ENCODE measurements at regions not wholly inside any gene's neighbourhood (a gene's known extent, or its start where the extent isn't known, plus 50 kb on each side); places are given as distances from the start of the nearest gene placed in this dataset.
"Not testable (repeated sequence)": the region's sequence is repeated elsewhere in the genome, so short reads cannot be mapped to it uniquely, and the experiment has no call there.

DNA sequence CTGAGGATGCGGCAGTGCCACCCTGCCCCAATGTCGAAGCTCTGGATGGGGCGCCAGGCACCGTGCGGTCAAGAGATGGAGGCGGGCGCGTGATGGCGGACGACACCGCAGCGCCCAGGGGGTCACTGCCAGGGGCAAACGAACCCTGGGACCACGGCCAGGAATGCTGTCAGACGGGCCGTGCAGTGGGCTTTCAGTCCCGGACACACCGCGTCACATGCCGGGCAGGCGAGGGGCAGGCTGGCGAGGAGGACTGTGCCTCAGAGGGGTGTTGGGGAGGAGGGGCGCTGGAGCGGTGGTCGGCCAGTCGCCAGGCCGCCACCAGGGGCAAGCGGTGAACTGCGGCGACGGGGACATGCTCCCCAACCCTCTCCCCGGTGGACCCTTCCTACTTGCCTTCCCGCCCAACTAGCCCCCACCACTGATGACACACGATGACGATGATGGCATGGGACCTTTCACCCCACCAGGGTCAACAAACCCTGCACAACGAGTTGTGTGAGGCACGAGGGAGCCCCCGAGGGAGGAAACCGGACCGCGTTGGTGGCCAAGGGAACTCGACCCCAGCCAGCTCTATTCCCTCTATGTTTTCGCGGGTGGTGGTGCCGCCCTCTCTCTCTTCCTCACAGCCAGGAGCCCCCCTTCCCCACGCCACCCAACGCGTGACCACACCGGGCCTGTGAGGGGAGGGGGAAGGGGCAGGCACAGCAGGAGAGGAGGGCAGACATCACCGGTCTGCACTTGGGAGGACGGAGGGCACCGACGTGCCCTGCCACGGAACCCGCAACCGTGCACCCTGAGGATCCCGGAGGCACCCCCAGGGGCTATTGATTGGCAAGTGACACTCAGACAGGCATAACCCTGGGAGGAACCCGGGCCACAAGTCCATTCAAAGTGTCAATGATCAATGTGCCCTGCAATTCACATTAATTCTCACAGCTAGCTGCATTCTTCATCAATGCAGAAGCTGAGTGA lies 1960.9 kb upstream of the DEFB115 start:
- ATAC-seq = no peak
- peak; percentile 37 for DNase-seq (ENCODE audit: low spot score)

DNA sequence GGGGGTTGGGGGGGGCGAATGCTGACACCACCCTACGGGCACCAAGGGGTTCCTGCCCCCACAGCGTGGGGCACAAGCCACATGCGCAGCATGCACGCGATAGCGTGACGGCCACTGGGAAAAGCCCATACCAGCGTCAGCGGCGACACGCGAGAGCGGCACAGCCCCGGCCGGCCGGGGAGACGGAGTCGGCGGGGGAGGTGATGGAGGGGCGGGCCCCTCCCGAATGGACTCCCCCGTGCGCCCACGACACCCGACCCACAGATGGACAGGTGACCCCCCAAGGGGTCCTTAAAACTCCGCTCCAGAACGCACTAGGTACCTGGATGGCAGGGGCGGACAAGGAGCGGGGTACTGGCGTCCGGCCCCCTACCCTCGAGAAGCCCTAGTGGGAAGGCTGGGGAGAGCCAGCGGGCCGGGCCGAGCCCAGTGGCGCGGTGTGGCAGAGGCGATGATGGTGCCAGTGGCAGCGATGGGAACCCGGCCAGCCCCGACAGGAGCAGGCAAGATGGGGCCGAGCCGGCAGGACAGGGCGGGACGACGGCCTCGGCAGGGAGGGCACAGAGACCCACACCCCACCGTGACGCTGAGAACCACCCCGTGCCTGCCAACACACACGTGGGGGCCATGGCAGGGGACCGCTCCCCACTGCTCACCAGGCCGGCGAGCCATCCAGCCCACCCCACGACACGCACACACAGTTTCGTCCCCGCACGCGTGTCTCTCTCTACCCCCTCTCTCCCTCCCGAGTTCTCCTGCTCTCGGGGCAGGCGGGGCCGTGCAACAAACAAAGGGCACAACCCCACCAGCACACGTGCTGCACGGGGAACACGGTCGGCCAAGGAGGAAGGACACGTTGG lies 1959.8 kb upstream of the DEFB115 start:
- DNase-seq (ENCODE audit: low spot score) (peak; percentile 31), ATAC-seq (no peak)

DNA sequence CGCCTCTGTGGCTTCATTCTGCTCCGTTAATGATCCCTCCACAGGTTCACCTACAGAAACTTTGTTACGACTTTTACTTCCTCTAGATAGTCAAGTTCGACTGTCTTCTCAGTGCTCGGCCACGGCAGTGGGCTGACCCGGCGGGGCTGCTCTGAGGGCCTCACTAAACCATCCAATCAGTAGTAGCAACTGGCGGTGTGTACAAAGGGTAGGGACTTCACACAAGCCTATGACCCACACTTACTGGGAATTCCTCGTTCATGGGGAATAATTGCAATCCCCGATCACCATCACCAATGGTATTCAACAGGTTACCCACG lies 1959.2 kb upstream of the DEFB115 start:
- no peak for DNase-seq (ENCODE audit: low spot score)
- no peak for ATAC-seq

GRCh38 chr20:29298759-29299613 lies 1958.5 kb upstream of the DEFB115 start:
- DNase-seq (ENCODE audit: low spot score) (no peak), ATAC-seq (no peak)

DNA sequence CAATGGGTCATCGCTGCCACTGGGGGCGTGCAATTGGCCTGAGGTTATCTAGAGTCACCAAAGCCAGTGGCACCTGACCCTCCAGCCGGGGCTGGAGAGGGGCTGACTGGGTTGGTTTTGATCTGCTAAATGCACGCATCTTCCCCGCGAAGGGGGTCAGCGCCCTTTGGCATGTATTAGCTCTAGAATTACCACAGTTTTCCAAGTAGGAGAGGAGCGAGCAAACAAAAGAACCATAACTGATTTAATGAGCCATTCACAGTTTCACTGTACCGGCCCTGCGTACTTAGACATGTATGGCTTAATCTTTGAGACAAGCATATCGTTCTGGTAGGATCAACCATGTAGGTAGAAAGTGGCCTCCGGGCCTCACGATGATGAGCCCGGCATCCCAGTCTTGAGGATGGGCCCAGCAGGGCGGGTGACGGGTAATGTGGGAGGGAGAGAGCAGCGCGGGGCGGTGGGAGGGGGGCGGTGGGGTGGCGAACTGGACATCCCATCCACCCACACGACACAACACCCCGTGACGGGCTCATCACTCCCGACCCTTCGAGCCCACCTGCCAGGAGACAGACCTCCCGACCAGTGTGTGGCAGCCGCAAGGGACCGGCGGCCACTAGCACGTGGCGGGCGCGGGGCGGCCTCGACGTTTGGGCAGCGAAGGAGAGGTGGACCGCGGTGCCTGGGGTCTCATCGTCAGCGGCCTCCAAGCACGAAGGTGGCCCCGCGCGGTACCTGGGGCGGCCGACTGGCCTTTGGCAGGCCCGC lies 1957.5 kb upstream of the DEFB115 start:
- no peak for ATAC-seq
- peak; percentile 40 for DNase-seq (ENCODE audit: low spot score)

DNA sequence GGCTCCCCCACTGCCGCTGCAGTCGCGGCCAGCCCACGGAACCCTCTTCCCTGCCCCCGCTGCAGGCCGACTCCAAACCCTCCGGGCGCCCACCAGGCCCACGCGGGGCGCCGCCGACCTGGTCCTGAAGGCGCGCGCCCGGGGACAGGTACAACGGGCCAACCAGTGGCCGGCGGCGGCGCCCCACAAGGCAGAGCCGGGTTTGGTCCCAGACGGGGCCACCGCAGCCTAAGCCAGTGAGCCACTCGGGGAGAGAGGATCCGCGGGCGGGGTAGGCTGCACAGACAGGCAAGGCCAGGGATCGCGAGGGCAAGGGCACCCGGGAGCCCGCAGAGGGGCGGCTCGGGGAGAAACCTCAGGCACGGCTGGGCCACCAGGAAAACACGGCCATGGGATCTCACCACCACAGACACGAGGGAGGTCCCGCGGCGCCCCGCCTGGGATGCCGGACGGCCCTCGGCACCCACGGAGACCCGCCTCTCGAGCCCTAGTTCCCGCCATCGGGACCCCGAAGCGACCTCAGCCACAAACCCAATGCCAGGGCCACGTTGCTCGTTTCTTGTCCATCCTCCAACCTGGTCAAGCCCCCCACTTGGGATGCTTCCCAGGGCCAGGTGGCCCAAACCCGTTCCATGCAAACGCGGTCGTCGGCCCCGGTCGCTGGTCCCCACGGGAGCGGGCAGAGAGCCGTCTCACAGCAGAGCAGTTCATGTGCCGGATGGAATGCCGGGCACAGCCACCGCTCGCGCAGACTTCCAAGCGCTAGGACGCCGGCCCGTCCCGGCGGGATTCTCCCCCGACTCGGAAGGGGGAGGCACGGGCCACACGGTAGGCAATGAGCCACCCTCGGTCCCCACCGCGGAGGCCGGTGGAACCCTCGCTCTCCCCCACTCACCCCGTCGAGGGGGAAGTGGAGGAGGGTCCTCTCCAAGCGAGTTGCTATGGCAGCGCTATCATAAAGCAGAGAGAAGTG lies 1956.6 kb upstream of the DEFB115 start:
- peak; percentile 37 for DNase-seq (ENCODE audit: low spot score)
- ATAC-seq = no peak

- DNase-seq (ENCODE audit: low spot score) (peak; percentile 37), ATAC-seq (no peak)
Observed at GRCh38 chr20:29301624-29302259, 1955.7 kb upstream of the DEFB115 start.

- ATAC-seq (no peak), DNase-seq (ENCODE audit: low spot score) (peak; percentile 40)
Observed at GRCh38 chr20:29302979-29303644, 1954.4 kb upstream of the DEFB115 start.

DNA sequence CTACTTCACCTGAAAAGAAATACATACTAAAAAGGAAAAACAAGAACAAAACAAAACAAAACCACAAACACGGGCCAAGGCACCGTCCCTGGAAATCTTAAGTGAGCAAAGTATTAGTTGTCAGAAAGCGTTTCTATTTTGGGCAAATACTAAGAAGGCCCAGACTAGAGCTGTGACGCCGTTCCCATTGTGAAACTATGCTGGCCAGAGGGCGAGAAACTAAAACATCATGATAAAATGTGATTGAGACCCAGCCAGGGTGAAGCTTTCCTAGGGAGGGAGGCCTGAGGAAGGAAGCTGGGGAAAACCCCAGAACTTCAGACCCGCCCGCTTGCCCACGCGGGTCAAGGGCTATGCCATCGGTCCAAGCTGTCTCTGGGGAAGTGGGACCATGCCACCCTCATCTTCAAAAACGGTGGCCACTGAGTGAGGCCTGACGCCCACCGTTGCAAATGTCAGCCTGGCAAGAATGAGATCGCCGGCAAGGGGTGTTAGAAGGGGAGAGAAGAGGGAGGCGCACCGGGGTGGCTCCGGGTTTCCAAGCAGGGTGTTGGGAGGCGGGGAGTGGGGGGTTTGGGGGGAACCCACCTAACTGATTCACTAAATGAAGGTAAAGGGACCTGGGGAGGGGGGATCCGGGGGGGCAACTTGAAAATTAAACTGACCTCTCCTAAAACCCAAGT lies 1950.9 kb upstream of the DEFB115 start:
- ATAC-seq = no peak
- peak; percentile 34 for DNase-seq (ENCODE audit: low spot score)

DNA sequence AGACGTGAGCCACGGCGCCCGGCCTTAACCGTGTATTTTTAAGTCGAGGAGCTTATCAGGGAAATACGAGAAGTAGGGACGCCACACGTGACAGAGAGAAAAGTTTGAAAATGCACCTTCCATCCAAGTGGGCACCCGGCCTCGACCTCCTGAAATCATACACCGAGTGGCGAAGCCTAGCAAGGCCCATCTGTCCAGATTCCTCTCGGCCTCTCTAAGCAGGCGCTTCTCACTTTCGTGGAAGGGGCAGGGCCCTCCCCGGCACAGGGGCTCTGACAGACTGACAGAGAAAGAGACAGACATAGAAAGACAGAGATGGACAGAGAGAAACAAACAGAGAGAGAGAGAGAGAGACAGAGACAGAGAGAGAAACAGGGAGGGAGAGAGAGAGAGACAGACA lies 1950.0 kb upstream of the DEFB115 start:
- DNase-seq (ENCODE audit: low spot score) = peak; percentile 31
- ATAC-seq = not testable (repeated sequence)

DNA sequence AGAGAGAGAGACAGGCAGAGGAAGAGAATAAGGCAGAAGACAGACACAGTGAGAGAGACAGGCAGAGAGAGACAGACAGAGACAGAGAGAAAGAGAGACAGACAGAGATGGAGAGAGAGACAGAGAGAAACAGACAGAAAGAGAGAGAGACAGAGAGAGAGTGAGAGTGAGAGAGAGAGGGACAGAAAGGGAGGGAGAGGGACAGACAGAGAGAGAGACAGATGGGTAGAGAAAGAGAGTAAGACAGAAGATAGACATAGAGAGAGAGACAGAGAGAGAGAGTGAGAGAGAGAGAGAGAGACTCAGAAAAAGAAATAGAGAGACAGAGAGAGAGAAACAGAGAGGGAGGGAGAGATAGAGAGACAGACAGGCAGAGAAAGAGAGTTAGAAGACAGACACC lies 1948.5 kb upstream of the DEFB115 start:
- DNase-seq (ENCODE audit: low spot score); ATAC-seq: not testable (repeated sequence)

DNA sequence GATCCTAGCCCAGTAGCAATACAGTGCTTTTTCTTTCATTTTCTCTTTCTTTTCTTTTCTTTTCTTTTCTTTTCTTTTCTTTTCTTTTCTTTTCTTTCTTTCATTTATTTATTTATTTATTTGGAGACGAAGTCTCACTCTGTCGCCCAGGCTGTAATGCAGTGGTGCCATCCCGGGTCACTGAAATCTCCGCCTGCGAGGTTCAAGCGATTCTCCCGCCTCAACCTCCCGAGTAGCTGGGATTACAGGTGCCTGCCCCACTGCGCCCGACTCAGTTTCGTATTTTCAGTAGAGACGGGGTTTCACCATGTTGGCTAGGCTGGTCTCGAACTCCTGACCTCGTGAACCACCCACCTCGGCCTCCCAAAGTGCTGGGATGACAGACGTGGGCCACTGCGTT lies 1948.0 kb upstream of the DEFB115 start:
- not testable (repeated sequence) for ATAC-seq
- peak; percentile 33 for DNase-seq (ENCODE audit: low spot score)

- not testable (repeated sequence) for DNase-seq (ENCODE audit: low spot score); ATAC-seq
Observed at GRCh38 chr20:29311046-29311445, 1946.4 kb upstream of the DEFB115 start.

DNA sequence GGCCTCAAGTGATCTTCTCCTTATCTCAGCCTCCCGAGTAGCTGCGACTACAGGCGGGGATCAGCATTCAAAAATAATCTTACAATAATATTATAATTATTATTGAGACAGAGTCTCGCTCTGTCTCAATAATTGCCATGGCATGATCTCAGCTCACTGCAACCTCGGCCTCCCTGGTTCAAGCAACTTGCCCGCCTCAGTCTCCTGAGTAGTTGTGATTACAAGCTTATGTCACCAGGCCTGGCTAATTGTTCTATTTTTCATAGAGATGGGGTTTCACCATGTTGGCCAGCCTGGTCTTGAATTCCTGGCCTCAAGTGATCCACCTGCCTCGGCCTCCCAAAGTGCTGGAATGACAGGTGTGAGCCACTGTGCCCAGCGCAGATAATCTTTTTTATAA lies 1944.8 kb upstream of the DEFB115 start:
- not testable (repeated sequence) for ATAC-seq; DNase-seq (ENCODE audit: low spot score)

- ATAC-seq = no peak
- peak; percentile 41 for DNase-seq (ENCODE audit: low spot score)
Observed at GRCh38 chr20:29313481-29313880, 1944.0 kb upstream of the DEFB115 start.

DNA sequence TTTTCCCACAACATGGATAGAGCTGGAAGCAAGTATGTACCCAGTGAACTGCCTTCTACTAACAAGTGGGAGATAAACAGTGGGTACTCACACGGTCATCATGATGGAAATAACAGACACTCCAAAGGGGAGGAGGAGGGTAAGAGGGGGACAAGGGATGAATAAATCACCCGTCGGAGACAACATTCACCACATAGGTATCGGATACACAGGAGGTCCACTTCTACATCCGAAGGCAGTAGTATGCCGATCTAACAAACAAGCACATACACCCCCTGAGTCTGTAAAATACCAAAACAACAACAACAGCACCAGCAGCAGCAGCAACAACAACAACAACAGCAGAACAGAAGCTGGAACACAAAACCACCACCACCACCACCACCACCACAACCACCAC lies 1943.2 kb upstream of the DEFB115 start:
- ATAC-seq = no peak

DNA sequence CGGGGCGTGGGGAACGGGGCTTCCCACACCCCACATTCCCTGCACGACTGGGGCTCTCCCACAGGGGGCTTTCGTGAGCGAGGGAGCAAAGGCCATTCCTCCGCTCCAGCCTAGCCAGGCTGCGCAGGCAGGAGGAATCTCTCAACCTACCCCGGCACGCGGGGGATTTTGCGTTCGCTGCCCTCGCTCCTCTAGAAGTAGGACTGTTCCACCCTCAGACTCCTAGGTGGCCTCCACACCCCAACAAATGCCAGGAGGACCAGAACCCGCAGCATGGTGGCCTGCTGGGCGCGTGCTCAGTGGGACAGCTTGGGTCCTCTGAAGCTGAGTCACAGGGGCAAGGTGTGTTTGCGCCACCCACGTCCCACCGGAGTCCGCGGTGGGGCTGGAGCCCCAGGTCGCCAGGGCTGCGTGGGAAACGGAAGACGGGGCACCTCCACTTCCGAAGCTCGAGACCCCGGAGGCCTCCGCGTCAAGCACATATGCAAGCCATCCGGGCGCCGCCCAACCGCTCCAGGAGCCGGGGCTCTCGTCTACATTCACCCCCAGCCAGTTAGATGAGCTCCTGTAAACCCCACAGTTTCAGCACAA lies 1938.5 kb upstream of the DEFB115 start:
- no peak for ATAC-seq

More for the DNA sequence above, 1943.2 kb upstream of the DEFB115 start:
- no peak for DNase-seq (ENCODE audit: low spot score)

More for the DNA sequence above, 1938.5 kb upstream of the DEFB115 start:
- DNase-seq (ENCODE audit: low spot score) = peak; percentile 33

All from left lobe of liver (tissue), 2 donors.